ENCODE measurements at regions not wholly inside any gene's neighbourhood (a gene's known extent, or its start where the extent isn't known, plus 50 kb on each side); places are given as distances from the start of the nearest gene placed in this dataset.
"Not testable (repeated sequence)": the region's sequence is repeated elsewhere in the genome, so short reads cannot be mapped to it uniquely, and the experiment has no call there.

- no peak for DNase-seq
- in situ Hi-C loops (cut with HindIII; ENCODE audit: low pct_ligation_motif_present, low sequenced_read_pairs), result no loop called here
- H3K36me3 ChIP-seq (replicated peaks), result no peaks in the 10 kb centered on the region
- no peak overlapping the region for H3K4me3 ChIP-seq (ENCODE audit: low read depth, low read length)
- H3K27ac ChIP-seq, result no peak overlapping the region
- no peak for TF ChIP-seq CTCF (IDR thresholded peaks at IDR 0.05; ENCODE audit: low read depth, low read length, missing control alignments)
- H3K27me3 ChIP-seq (replicated peaks), result no peaks in the 10 kb centered on the region
Measured at GRCh38 chr2:147594038-147594437, 250.8 kb upstream of the ACVR2A start.

GRCh38 chr2:147592784-147593183 is 252.0 kb upstream of the ACVR2A start:
- H3K4me3 ChIP-seq (ENCODE audit: low read depth, low read length); in situ Hi-C loops (cut with HindIII; ENCODE audit: low pct_ligation_motif_present, low sequenced_read_pairs); H3K36me3 ChIP-seq (replicated peaks); DNase-seq; H3K27ac ChIP-seq; H3K27me3 ChIP-seq (replicated peaks): not testable (repeated sequence)

GRCh38 chr2:147589127-147589526 is 255.7 kb upstream of the ACVR2A start:
- H3K27ac ChIP-seq, result no peak overlapping the region
- DNase-seq, result no peak
- TF ChIP-seq CTCF (IDR thresholded peaks at IDR 0.05; ENCODE audit: low read depth, low read length, missing control alignments), result no peak
- H3K36me3 ChIP-seq (replicated peaks), result no peaks in the 10 kb centered on the region
- in situ Hi-C loops (cut with HindIII; ENCODE audit: low pct_ligation_motif_present, low sequenced_read_pairs), result no loop called here
- H3K27me3 ChIP-seq (replicated peaks), result no peaks in the 10 kb centered on the region
- H3K4me3 ChIP-seq (ENCODE audit: low read depth, low read length), result no peak overlapping the region

- TF ChIP-seq CTCF (IDR thresholded peaks at IDR 0.05; ENCODE audit: low read depth, low read length, missing control alignments), result no peak
- no peaks in the 10 kb centered on the region for H3K36me3 ChIP-seq (replicated peaks)
- H3K27me3 ChIP-seq (replicated peaks), result no peaks in the 10 kb centered on the region
- H3K4me3 ChIP-seq (ENCODE audit: low read depth, low read length), result no peak overlapping the region
- in situ Hi-C loops (cut with HindIII; ENCODE audit: low pct_ligation_motif_present, low sequenced_read_pairs), result no loop called here
- no peak overlapping the region for H3K27ac ChIP-seq
- DNase-seq, result peak; percentile 30
Measured at GRCh38 chr2:147588191-147588590, 256.6 kb upstream of the ACVR2A start.

- in situ Hi-C loops (cut with HindIII; ENCODE audit: low pct_ligation_motif_present, low sequenced_read_pairs), result no loop called here
- H3K36me3 ChIP-seq (replicated peaks), result no peaks in the 10 kb centered on the region
- TF ChIP-seq CTCF (IDR thresholded peaks at IDR 0.05; ENCODE audit: low read depth, low read length, missing control alignments), result no peak
- no peak overlapping the region for H3K27ac ChIP-seq
- no peaks in the 10 kb centered on the region for H3K27me3 ChIP-seq (replicated peaks)
- DNase-seq, result no peak
- no peak overlapping the region for H3K4me3 ChIP-seq (ENCODE audit: low read depth, low read length)
Measured at GRCh38 chr2:147578529-147578928, 266.3 kb upstream of the ACVR2A start.

- Histone ChIP-seq H3K36me3 (replicated peaks) (no peaks in the 10 kb centered on the region), H3K27ac (no peak overlapping the region), H3K27me3 (replicated peaks) (no peaks in the 10 kb centered on the region), H3K4me3 (ENCODE audit: low read depth, low read length) (no peak overlapping the region)
- TF ChIP-seq CTCF (IDR thresholded peaks at IDR 0.05; ENCODE audit: low read depth, low read length, missing control alignments), result no peak
- DNase-seq, result no peak
- in situ Hi-C loops (cut with HindIII; ENCODE audit: low pct_ligation_motif_present, low sequenced_read_pairs), result no loop called here
Measured at GRCh38 chr2:147577998-147578380, 266.8 kb upstream of the ACVR2A start.
